Smooth muscle cell (in vitro differentiated cells): ENCODE measurements at regions not wholly inside any gene's neighbourhood (a gene's known extent, or its start where the extent isn't known, plus 50 kb on each side); places are given as distances from the start of the nearest gene placed in this dataset.

Source experiments
- DNase-seq: peaks from one replicate; lab custom pipeline; 2025; ENCODE audit not compliant: unreplicated experiment; lab: John Stamatoyannopoulos, UW
- H2AFZ ChIP-seq: fragments of 200-600 bp; sonication (generic); 2 replicates; pipeline ENCODE4 v1.6.0; 2016; ENCODE audit warnings: antibody characterized with exemption, low read depth, mild to moderate bottlenecking
- H3F3A ChIP-seq: fragments of 200-600 bp; sonication (generic); 2 replicates; pipeline ENCODE4 v1.6.0; 2017; ENCODE audit warnings: antibody characterized with exemption, low read depth
- H3K27ac ChIP-seq: fragments of 200-600 bp; sonication (generic); 2 replicates; pipeline ENCODE4 v1.5.1; 2016; ENCODE audit warnings: low read depth, mild to moderate bottlenecking
- H3K27me3 ChIP-seq: fragments of 200-600 bp; sonication (generic); 2 replicates; pipeline ENCODE4 v1.6.1; 2016; ENCODE audit warnings: low read depth, mild to moderate bottlenecking
- H3K36me3 ChIP-seq: fragments of 200-600 bp; sonication (generic); 2 replicates; pipeline ENCODE4 v1.5.1; 2016; ENCODE audit warnings: low read depth
- H3K4me1 ChIP-seq: fragments of 200-600 bp; sonication (generic); 2 replicates; pipeline ENCODE4 v1.5.1; 2016; ENCODE audit warnings: low read depth
- H3K4me2 ChIP-seq: fragments of 200-600 bp; sonication (generic); 2 replicates; pipeline ENCODE4 v1.6.0; 2016; ENCODE audit warnings: mild to moderate bottlenecking
- H3K4me3 ChIP-seq: fragments of 200-600 bp; sonication (generic); 2 replicates; pipeline ENCODE4 v1.5.1; 2016; ENCODE audit warnings: mild to moderate bottlenecking
- H3K79me2 ChIP-seq: fragments of 200-600 bp; sonication (generic); 2 replicates; pipeline ENCODE4 v1.6.0; 2016; ENCODE audit warnings: low read depth, mild to moderate bottlenecking
- H3K9ac ChIP-seq: fragments of 200-600 bp; sonication (generic); 2 replicates; pipeline ENCODE4 v1.6.0; 2016; ENCODE audit warnings: low read depth
- H3K9me3 ChIP-seq: fragments of 200-600 bp; sonication (generic); replicated peaks from 2 replicates; pipeline ENCODE4 v1.5.1; 2016; ENCODE audit warnings: low read depth
- H4K20me1 ChIP-seq: fragments of 200-600 bp; sonication (generic); 2 replicates; pipeline ENCODE4 v1.6.0; 2016; ENCODE audit warnings: low read depth
- CTCF ChIP-seq: fragments of 200-600 bp; sonication (generic); IDR thresholded peaks from 2 replicates; pipeline ENCODE4 v1.5.1; 2017; ENCODE audit warnings: borderline replicate concordance, mild to moderate bottlenecking, antibody characterized with exemption; ENCODE audit not compliant: insufficient read depth, poor library complexity, severe bottlenecking
- WGBS: methylation state at CpG from one replicate; pipeline ENCODE4 v1.1.7; 2016; ENCODE audit warnings: low lambda C conversion rate; 5-methylcytosine and 5-hydroxymethylcytosine counted together

DNA sequence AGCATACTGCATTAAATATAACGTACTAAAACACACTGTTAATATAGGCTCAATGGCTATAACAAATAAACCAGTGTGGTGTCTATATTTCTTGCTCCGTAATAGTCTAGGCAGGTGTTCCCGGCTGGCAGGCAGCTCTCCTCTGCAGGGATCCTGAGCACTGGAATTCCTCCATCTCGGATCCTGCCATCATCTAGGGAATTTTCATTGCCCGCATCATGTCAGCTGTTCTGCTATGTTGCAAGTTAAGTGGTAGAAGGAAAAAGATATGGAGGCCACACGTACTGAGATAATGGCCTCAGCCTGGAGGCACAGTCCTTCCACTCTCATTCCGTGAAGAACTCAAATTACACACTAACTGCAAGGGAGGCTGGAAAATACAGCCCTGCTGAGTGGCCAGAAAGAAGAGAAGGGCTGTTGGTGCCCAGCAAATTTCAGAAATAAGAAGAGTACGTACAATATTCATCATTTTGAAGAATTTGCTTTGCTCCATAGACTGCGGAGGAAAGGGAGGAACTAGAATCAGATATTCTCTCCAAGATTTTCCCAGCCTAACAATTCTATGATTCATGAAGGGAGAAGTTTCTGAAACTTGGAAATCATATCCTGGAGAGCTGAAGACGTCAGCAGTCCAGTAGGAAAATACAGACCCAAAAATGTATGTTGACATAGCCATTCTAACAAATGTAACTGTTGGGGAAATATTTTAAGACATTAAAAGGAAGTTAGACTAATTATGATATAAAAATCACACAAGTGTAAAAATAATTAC, 263.3 kb downstream of the MRPL39 start:
- H3K27me3 ChIP-seq, result no peaks in the 10 kb centered on the region
- TF ChIP-seq CTCF, result no peak
- no peak overlapping the region for H2AFZ ChIP-seq
- no peaks in the 10 kb centered on the region for H3K36me3 ChIP-seq
- 73% methylated on average over 10 of the region's 10 CpGs for WGBS
- H3K9me3 ChIP-seq, result no peaks in the 10 kb centered on the region
- H3K4me1 ChIP-seq, result no peaks in the 10 kb centered on the region
- no peaks in the 10 kb centered on the region for H3K79me2 ChIP-seq
- no peak overlapping the region for H3K27ac ChIP-seq
- H3K4me3 ChIP-seq, result no peak overlapping the region
- no peak overlapping the region for H3K4me2 ChIP-seq
- no peak for DNase-seq
- H3K9ac ChIP-seq, result no peak overlapping the region
- H4K20me1 ChIP-seq, result no peaks in the 10 kb centered on the region
- H3F3A ChIP-seq, result no peaks in the 10 kb centered on the region

- Histone ChIP-seq H4K20me1 (no peaks in the 10 kb centered on the region), H3K79me2 (no peaks in the 10 kb centered on the region), H3K9me3 (no peaks in the 10 kb centered on the region), H3K4me1 (no peaks in the 10 kb centered on the region), H3K27ac (no peak overlapping the region), H3K4me2 (no peak overlapping the region), H3K4me3 (no peak overlapping the region), H3K27me3 (no peaks in the 10 kb centered on the region), H3F3A (no peaks in the 10 kb centered on the region), H3K9ac (no peak overlapping the region), H3K36me3 (no peaks in the 10 kb centered on the region), H2AFZ (no peak overlapping the region)
- 43% methylated on average over 1 of the region's 1 CpG for WGBS
- DNase-seq, result no peak
- no peak for TF ChIP-seq CTCF
These were observed 264.5 kb downstream of the MRPL39 start for GRCh38 chr21:25342816-25343215.

DNA sequence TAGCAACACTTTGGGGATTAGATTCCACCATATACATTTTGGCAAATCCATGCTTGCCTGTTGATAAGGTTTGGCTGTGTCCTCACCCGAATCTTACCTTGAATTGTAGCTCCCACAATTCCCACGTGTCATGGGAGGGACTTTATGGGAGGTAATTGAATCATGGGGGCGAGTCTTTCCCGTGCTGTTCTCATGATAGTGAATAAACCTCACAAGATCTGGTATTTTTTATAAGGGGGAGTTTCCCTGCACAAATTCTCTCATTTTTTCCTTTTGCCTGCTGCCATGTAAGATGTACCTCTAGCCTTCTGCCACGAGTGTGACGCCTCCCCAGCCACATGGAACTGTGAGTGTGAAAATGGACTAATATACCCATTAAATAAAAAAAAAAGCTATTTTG, 265.3 kb downstream of the MRPL39 start:
- no peak overlapping the region for H3K4me3 ChIP-seq
- WGBS, result 92% methylated on average over 6 of the region's 6 CpGs
- no peaks in the 10 kb centered on the region for H3K9me3 ChIP-seq
- no peak overlapping the region for H3K9ac ChIP-seq
- no peak overlapping the region for H3K4me2 ChIP-seq
- no peaks in the 10 kb centered on the region for H3F3A ChIP-seq
- H3K4me1 ChIP-seq, result no peaks in the 10 kb centered on the region
- DNase-seq, result no peak
- no peak overlapping the region for H3K27ac ChIP-seq
- H3K36me3 ChIP-seq, result no peaks in the 10 kb centered on the region
- no peaks in the 10 kb centered on the region for H3K27me3 ChIP-seq
- no peaks in the 10 kb centered on the region for H3K79me2 ChIP-seq
- H4K20me1 ChIP-seq, result no peaks in the 10 kb centered on the region
- TF ChIP-seq CTCF, result no peak
- no peak overlapping the region for H2AFZ ChIP-seq

GRCh38 chr21:25338415-25338814, 268.9 kb downstream of the MRPL39 start:
- TF ChIP-seq CTCF, result no peak
- H3K9me3 ChIP-seq, result no peaks in the 10 kb centered on the region
- H3K9ac ChIP-seq, result no peak overlapping the region
- H4K20me1 ChIP-seq, result no peaks in the 10 kb centered on the region
- H3K36me3 ChIP-seq, result no peaks in the 10 kb centered on the region
- no peaks in the 10 kb centered on the region for H3K4me1 ChIP-seq
- no peak overlapping the region for H3K4me3 ChIP-seq
- no peak overlapping the region for H2AFZ ChIP-seq
- no peak overlapping the region for H3K4me2 ChIP-seq
- no peak overlapping the region for H3K27ac ChIP-seq
- no peaks in the 10 kb centered on the region for H3K27me3 ChIP-seq
- H3K79me2 ChIP-seq, result no peaks in the 10 kb centered on the region
- no peaks in the 10 kb centered on the region for H3F3A ChIP-seq
- 80% methylated on average over 5 of the region's 5 CpGs for WGBS
- no peak for DNase-seq
